K562 (cell line): ENCODE measurements at regions not wholly inside any gene's neighbourhood (a gene's known extent, or its start where the extent isn't known, plus 50 kb on each side); places are given as distances from the start of the nearest gene placed in this dataset.

Source experiments
- ATAC-seq: fragments of 200-7000 bp; cut with Tn5 transposase; 3 replicates; pipeline ENCODE4 v1.9.1; 2020; ENCODE audit warnings: moderate library complexity
- BruUV-seq: library from RNA; stranded (reverse); fragments of 400-500 nt; replicated peaks from 2 replicates; lab custom pipeline; 2021; lab: Mats Ljungman, UMichigan
- CTCF ChIA-PET: fragments of 300-600 bp; formaldehyde crosslinking; extraction: SDS; loops from one replicate; lab custom pipeline; 2021; ENCODE audit warnings: low intra/inter-chr PET ratio; lab: Yijun Ruan, JAX
- POLR2A ChIA-PET: fragments of 300-600, 350-650 bp; sonication (Branson Sonifier 250); formaldehyde crosslinking; extraction: SDS; loops from one replicate; lab custom pipeline; 2021; ENCODE audit warnings: antibody characterized with exemption, inconsistent platforms; lab: Yijun Ruan, JAX
- DNase-seq, 4 experiments: peaks; one replicate each; pipeline versions ENCODE4 v3.0.0 to v3.0.0-alpha.2; 2011 to 2018; ENCODE audit warnings: low spot score in 3 of 4, mixed read lengths in 3 of 4; ENCODE audit errors: extremely low read depth in 1 of 4
- FAIRE-seq: peaks from 2 replicates; lab custom pipeline; 2011; peaks lifted over from hg19 to GRCh38; lab: Jason Lieb, UNC
- H2AFZ ChIP-seq: 2 replicates; pipeline ENCODE4 v1.6.0; 2011; ENCODE audit warnings: low read depth, low read length, control low read depth, inconsistent platforms
- H3K27ac ChIP-seq: fragments of 200-600 bp; 3 replicates; pipeline ENCODE4 v1.8.0; 2011; ENCODE audit warnings: low read depth, mild to moderate bottlenecking, control low read depth, inconsistent platforms, low read length, moderate library complexity, mixed read lengths; ENCODE audit errors: extremely low read depth
- H3K27me3 ChIP-seq, 2 experiments: fragments of 300-600 bp in 1 of 2; 2 replicates in 1 of 2; 3 replicates in 1 of 2; pipeline versions ENCODE4 v1.6.0 to v1.8.0; 2011; ENCODE audit warnings: inconsistent platforms in 2 of 2, low read length in 2 of 2, mild to moderate bottlenecking in 1 of 2, mixed read lengths in 1 of 2, moderate library complexity in 1 of 2; ENCODE audit not compliant: control insufficient read depth in 2 of 2, insufficient read depth in 2 of 2
- H3K36me3 ChIP-seq: fragments of 300-600 bp; 3 replicates; pipeline ENCODE4 v1.8.0; 2011; ENCODE audit warnings: mild to moderate bottlenecking, low read length, inconsistent platforms; ENCODE audit not compliant: control insufficient read depth, insufficient read depth
- H3K4me1 ChIP-seq, 2 experiments: fragments of 200-600 bp in 1 of 2; replicated peaks in 1 of 2; 2 replicates in 1 of 2; 3 replicates in 1 of 2; pipeline versions ENCODE4 v1.5.1 to v1.8.0; 2011; ENCODE audit warnings: inconsistent platforms in 2 of 2, low read length in 2 of 2, mild to moderate bottlenecking in 1 of 2, mixed read lengths in 1 of 2, moderate library complexity in 1 of 2; ENCODE audit not compliant: control insufficient read depth in 2 of 2, insufficient read depth in 2 of 2
- H3K4me2 ChIP-seq: 2 replicates; pipeline ENCODE4 v1.6.1; 2011; ENCODE audit warnings: low read length, control low read depth, inconsistent platforms, mixed read lengths; ENCODE audit not compliant: insufficient read depth
- H3K4me3 ChIP-seq: fragments of 200-600 bp; sonication (generic), shearing (Covaris generic); 2 replicates; pipeline ENCODE4 v1.5.1; 2016; ENCODE audit warnings: control low read depth, inconsistent platforms
- H3K79me2 ChIP-seq: fragments of 200-600 bp; 3 replicates; pipeline ENCODE4 v1.8.0; 2011; ENCODE audit warnings: low read length, inconsistent platforms; ENCODE audit not compliant: control insufficient read depth, insufficient read depth
- H3K9ac ChIP-seq, 2 experiments: 2 replicates each; pipeline versions ENCODE4 v1.6.0 to v1.6.1; 2011; ENCODE audit warnings: low read depth in 2 of 2, low read length in 2 of 2, control low read depth in 1 of 2, inconsistent platforms in 1 of 2, mild to moderate bottlenecking in 1 of 2, mixed read lengths in 1 of 2; ENCODE audit not compliant: insufficient read depth in 1 of 2
- H3K9me1 ChIP-seq: one replicate; pipeline ENCODE4 v1.6.0; 2011; ENCODE audit warnings: inconsistent platforms, mild to moderate bottlenecking, low read length, moderate library complexity; ENCODE audit not compliant: control insufficient read depth, insufficient read depth
- H3K9me3 ChIP-seq: replicated peaks from 2 replicates; pipeline ENCODE4 v1.5.1; 2011; ENCODE audit warnings: low read depth, low read length, inconsistent platforms; ENCODE audit not compliant: control insufficient read depth, insufficient read depth
- H4K20me1 ChIP-seq: replicated peaks from 2 replicates; pipeline ENCODE4 v1.6.1; 2011; ENCODE audit warnings: low read length, inconsistent platforms, mixed read lengths; ENCODE audit not compliant: control insufficient read depth, insufficient read depth
- ARID1B ChIP-seq: fragments of 450-650 bp; IDR thresholded peaks from 2 replicates; pipeline ENCODE4 v1.6.1; 2016; ENCODE audit warnings: antibody characterized with exemption, mild to moderate bottlenecking, inconsistent platforms
- EP400 ChIP-seq: fragments of 450-650 bp; IDR thresholded peaks from 2 replicates; pipeline ENCODE4 v1.6.1; 2017; ENCODE audit warnings: antibody characterized with exemption, mild to moderate bottlenecking, moderate library complexity
- KDM4B ChIP-seq, 2 experiments: fragments of 450-650 bp in 1 of 2; sonication (generic) in 1 of 2; IDR thresholded peaks; 2 replicates each; pipeline ENCODE4 v1.6.1; 2016 to 2017; ENCODE audit warnings: borderline replicate concordance in 2 of 2, antibody characterized with exemption in 1 of 2, low read depth in 1 of 2, mild to moderate bottlenecking in 1 of 2
- RBM34 ChIP-seq: fragments of 200-400 bp; formaldehyde crosslinking; IDR thresholded peaks from 2 replicates; pipeline ENCODE4 v1.6.1; 2018; ENCODE audit warnings: low read length, borderline replicate concordance; ENCODE audit not compliant: insufficient read depth
- WGBS: fragments of 100-300 bp; shearing (Covaris generic); methylation state at CpG from one replicate; pipeline ENCODE4 v1.1.6; 2016; ENCODE audit warnings: low coverage, mixed read lengths; ENCODE audit not compliant: insufficient coverage; ENCODE audit errors: missing lambda C conversion rate; 5-methylcytosine and 5-hydroxymethylcytosine counted together
- in situ Hi-C: fragments of 300-500 bp; cut with MboI; formaldehyde crosslinking; loops from 4 replicates; pipeline ENCODE4 v1.15.0; 2018; ENCODE audit warnings: inconsistent platforms, mixed read lengths
- intact Hi-C: fragments of 100-400 bp; cut with micrococcal nuclease; formaldehyde crosslinking; loops from 2 replicates; pipeline ENCODE4 v1.14.2; 2022
- TF ChIP-seq, protein P1 (sequence below): fragments of 450-650 bp; IDR thresholded peaks from 2 replicates; pipeline ENCODE4 v1.7.0; 2016; ENCODE audit warnings: borderline replicate concordance

DNA sequence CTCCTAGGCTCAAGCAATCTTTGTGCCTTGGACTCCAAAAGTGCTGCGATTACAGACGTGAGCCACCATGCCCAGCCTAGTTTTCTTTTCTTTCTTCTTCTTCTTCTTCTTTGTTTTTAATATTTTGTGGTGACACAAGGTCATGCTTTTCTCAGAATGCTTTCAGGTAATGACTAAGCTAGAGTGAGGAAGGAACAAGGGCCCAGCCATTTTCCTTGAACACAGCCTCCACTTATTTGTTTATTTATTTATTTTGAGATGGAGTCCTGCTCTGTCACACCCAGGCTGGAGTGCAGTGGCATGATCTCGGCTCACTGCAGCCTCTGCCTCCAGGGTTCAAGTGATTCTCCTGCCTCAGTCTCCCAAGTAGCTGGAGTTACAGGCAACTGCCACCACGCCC, 74.3 kb upstream of the ST3GAL5 start:
- no peak overlapping the region for H3K27ac ChIP-seq
- intact Hi-C loops (no loop called here), in situ Hi-C loops (no loop called here)
- no peak overlapping the region for H3K9ac ChIP-seq
- CTCF ChIA-PET = no interaction called here
- no peaks in the 10 kb centered on the region for H3K36me3 ChIP-seq
- H3K9me1 ChIP-seq = no peaks in the 10 kb centered on the region
- peaks cover 14% of the 10 kb centered on the region for H3K9me3 ChIP-seq
- DNase-seq (no peak), ATAC-seq (no peak), FAIRE-seq (no peak)
- 41% methylated on average over 4 of the region's 4 CpGs for WGBS
- no peak overlapping the region for H2AFZ ChIP-seq
- BruUV-seq = no TSS peak
- no peaks in the 10 kb centered on the region for H3K79me2 ChIP-seq
- TF ChIP-seq EP400 (no peak), ARID1B (no peak), RBM34 (no peak), KDM4B (IDR thresholded peaks at IDR 0.05; ENCODE audit: borderline replicate concordance in 2 of 2, low read depth in 1 of 2) (no peak)
- TF ChIP-seq, protein P1, sequence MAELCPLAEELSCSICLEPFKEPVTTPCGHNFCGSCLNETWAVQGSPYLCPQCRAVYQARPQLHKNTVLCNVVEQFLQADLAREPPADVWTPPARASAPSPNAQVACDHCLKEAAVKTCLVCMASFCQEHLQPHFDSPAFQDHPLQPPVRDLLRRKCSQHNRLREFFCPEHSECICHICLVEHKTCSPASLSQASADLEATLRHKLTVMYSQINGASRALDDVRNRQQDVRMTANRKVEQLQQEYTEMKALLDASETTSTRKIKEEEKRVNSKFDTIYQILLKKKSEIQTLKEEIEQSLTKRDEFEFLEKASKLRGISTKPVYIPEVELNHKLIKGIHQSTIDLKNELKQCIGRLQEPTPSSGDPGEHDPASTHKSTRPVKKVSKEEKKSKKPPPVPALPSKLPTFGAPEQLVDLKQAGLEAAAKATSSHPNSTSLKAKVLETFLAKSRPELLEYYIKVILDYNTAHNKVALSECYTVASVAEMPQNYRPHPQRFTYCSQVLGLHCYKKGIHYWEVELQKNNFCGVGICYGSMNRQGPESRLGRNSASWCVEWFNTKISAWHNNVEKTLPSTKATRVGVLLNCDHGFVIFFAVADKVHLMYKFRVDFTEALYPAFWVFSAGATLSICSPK = no peak
- no peak overlapping the region for H3K4me2 ChIP-seq
- H3K4me3 ChIP-seq = no peak overlapping the region
- H4K20me1 ChIP-seq = no peaks in the 10 kb centered on the region
- no peaks in the 10 kb centered on the region for H3K27me3 ChIP-seq
- POLR2A ChIA-PET = interaction anchor here (0.8 kb wide), 1 partner anchor 16 kb away, joined by 5 read pairs; no protein-coding TSS in a partner anchor
- H3K4me1 ChIP-seq = peaks cover 0 to 3% of the 10 kb centered on the region in 2 experiments; a peak in 1 of 5 replicates
